Natural killer cell (primary cell): ENCODE measurements at regions not wholly inside any gene's neighbourhood (a gene's known extent, or its start where the extent isn't known, plus 50 kb on each side); places are given as distances from the start of the nearest gene placed in this dataset.

Source experiments
- ATAC-seq, 3 donors: fragments of 150-1000 bp in 2 of 3; fragments of 200-7000 bp in 1 of 3; cut with Tn5 transposase; 1 replicate in 1 of 3; 2 replicates in 2 of 3; pipeline ENCODE4 v1.10.0; 2021; ENCODE audit warnings: mild to moderate bottlenecking in 2 of 3, moderate library complexity in 2 of 3
- DNase-seq, 2 donors: peaks; one replicate each; pipeline versions ENCODE4 v3.0.0 to v3.0.0-alpha.2; 2013 to 2021; ENCODE audit warnings: mixed read lengths in 1 of 2
- H3K27ac ChIP-seq: one replicate; pipeline ENCODE4 v1.5.1; 2013; ENCODE audit warnings: mild to moderate bottlenecking, low read length
- H3K27me3 ChIP-seq: one replicate; pipeline ENCODE4 v1.6.1; 2013; ENCODE audit warnings: low read length; ENCODE audit not compliant: control insufficient read depth, insufficient read depth
- H3K36me3 ChIP-seq: one replicate; pipeline ENCODE4 v1.6.1; 2013; ENCODE audit warnings: low read length; ENCODE audit not compliant: control insufficient read depth, insufficient read depth
- H3K4me1 ChIP-seq: one replicate; pipeline ENCODE4 v1.6.1; 2013; ENCODE audit warnings: low read length; ENCODE audit not compliant: control insufficient read depth, insufficient read depth
- H3K4me3 ChIP-seq: one replicate; pipeline ENCODE4 v1.5.1; 2013; ENCODE audit warnings: low read length
- H3K9me3 ChIP-seq: one replicate; pipeline ENCODE4 v1.6.1; 2013; ENCODE audit warnings: low read length; ENCODE audit not compliant: control insufficient read depth, insufficient read depth
- H3K27ac Mint-ChIP-seq, 2 donors: one replicate each; pipeline ENCODE4 v1.8.0; 2022; ENCODE audit warnings: mild to moderate bottlenecking in 2 of 2, mixed read lengths in 2 of 2, moderate library complexity in 1 of 2
- H3K27me3 Mint-ChIP-seq, 2 donors: one replicate each; pipeline ENCODE4 v1.8.0; 2022; ENCODE audit warnings: low read depth in 2 of 2, mixed read lengths in 2 of 2
- H3K36me3 Mint-ChIP-seq: one replicate; pipeline ENCODE4 v1.8.0; 2022; ENCODE audit warnings: mixed read lengths
- H3K4me1 Mint-ChIP-seq, 2 donors: one replicate each; pipeline ENCODE4 v1.8.0; 2022; ENCODE audit warnings: mixed read lengths in 2 of 2
- H3K4me3 Mint-ChIP-seq: one replicate; pipeline ENCODE4 v1.8.0; 2022; ENCODE audit warnings: mild to moderate bottlenecking, moderate library complexity, mixed read lengths
- H3K9me3 Mint-ChIP-seq, 2 donors: one replicate each; pipeline ENCODE4 v1.8.0; 2022; ENCODE audit warnings: mixed read lengths in 2 of 2
- CTCF ChIP-seq: fragments of 200-600 bp; IDR thresholded peaks from one replicate; pipeline ENCODE4 v1.8.0; 2022; ENCODE audit warnings: antibody characterized with exemption
- WGBS: methylation state at CpG from one replicate; pipeline ENCODE4 v1.1.7; 2013; ENCODE audit warnings: missing lambda C conversion rate; ENCODE audit not compliant: insufficient coverage; 5-methylcytosine and 5-hydroxymethylcytosine counted together
- intact Hi-C: fragments of 100-400 bp; cut with micrococcal nuclease; formaldehyde crosslinking; loops from one replicate; pipeline ENCODE4 v1.14.2; 2022

GRCh38 chr1:168947041-168947440 lies 159.4 kb upstream of the ATP1B1 start:
- Mint-ChIP-seq H3K4me3 (no peak overlapping the region), H3K27ac (no peak overlapping the region), H3K27me3 (peaks cover 15 to 18% of the 10 kb centered on the region in 2 donors), H3K4me1 (no peaks in the 10 kb centered on the region), H3K9me3 (no peaks in the 10 kb centered on the region), H3K36me3 (no peaks in the 10 kb centered on the region)
- H3K4me1 ChIP-seq: no peaks in the 10 kb centered on the region
- ATAC-seq (no peak), DNase-seq (no peak)
- no peak overlapping the region for H3K27ac ChIP-seq
- H3K27me3 ChIP-seq: no peaks in the 10 kb centered on the region
- no peak for TF ChIP-seq CTCF
- H3K4me3 ChIP-seq: no peak overlapping the region
- intact Hi-C loops: no loop called here
- 89% methylated on average over 2 of the region's 2 CpGs for WGBS
- H3K36me3 ChIP-seq: no peaks in the 10 kb centered on the region
- H3K9me3 ChIP-seq: no peaks in the 10 kb centered on the region

- no peak for ATAC-seq
- Histone ChIP-seq H3K27ac (no peak overlapping the region), H3K9me3 (no peaks in the 10 kb centered on the region), H3K36me3 (no peaks in the 10 kb centered on the region), H3K4me3 (no peak overlapping the region), H3K27me3 (no peaks in the 10 kb centered on the region), H3K4me1 (no peaks in the 10 kb centered on the region)
- no peak overlapping the region for H3K27ac Mint-ChIP-seq
- H3K4me3 Mint-ChIP-seq: no peak overlapping the region
- no peaks in the 10 kb centered on the region for H3K9me3 Mint-ChIP-seq
- H3K36me3 Mint-ChIP-seq: no peaks in the 10 kb centered on the region
- intact Hi-C loops: no loop called here
- DNase-seq: no peak
- no peaks in the 10 kb centered on the region for H3K4me1 Mint-ChIP-seq
- no peak for TF ChIP-seq CTCF
- H3K27me3 Mint-ChIP-seq: peaks cover 5 to 6% of the 10 kb centered on the region in 2 donors
Observed at GRCh38 chr1:168949672-168950071, 156.8 kb upstream of the ATP1B1 start.

GRCh38 chr1:168957818-168958217 lies 148.7 kb upstream of the ATP1B1 start:
- no peak overlapping the region for H3K27ac Mint-ChIP-seq
- peaks cover 18 to 26% of the 10 kb centered on the region in 2 donors for H3K27me3 Mint-ChIP-seq
- H3K4me1 ChIP-seq: no peaks in the 10 kb centered on the region
- no peaks in the 10 kb centered on the region for H3K27me3 ChIP-seq
- H3K27ac ChIP-seq: no peak overlapping the region
- no peaks in the 10 kb centered on the region for H3K9me3 ChIP-seq
- intact Hi-C loops: no loop called here
- DNase-seq (no peak), ATAC-seq (no peak)
- no peaks in the 10 kb centered on the region for H3K4me1 Mint-ChIP-seq
- no peaks in the 10 kb centered on the region for H3K36me3 Mint-ChIP-seq
- H3K36me3 ChIP-seq: no peaks in the 10 kb centered on the region
- TF ChIP-seq CTCF: no peak
- no peak overlapping the region for H3K4me3 Mint-ChIP-seq
- no peaks in the 10 kb centered on the region for H3K9me3 Mint-ChIP-seq
- no peak overlapping the region for H3K4me3 ChIP-seq
- WGBS: 100% methylated on average over 2 of the region's 2 CpGs

GRCh38 chr1:168958562-168959289 lies 147.8 kb upstream of the ATP1B1 start:
- no peaks in the 10 kb centered on the region for H3K36me3 Mint-ChIP-seq
- H3K9me3 Mint-ChIP-seq: no peaks in the 10 kb centered on the region
- Histone ChIP-seq H3K36me3 (no peaks in the 10 kb centered on the region), H3K4me3 (no peak overlapping the region), H3K4me1 (no peaks in the 10 kb centered on the region), H3K27me3 (no peaks in the 10 kb centered on the region), H3K27ac (no peak overlapping the region), H3K9me3 (no peaks in the 10 kb centered on the region)
- no peaks in the 10 kb centered on the region for H3K4me1 Mint-ChIP-seq
- peaks cover 18 to 26% of the 10 kb centered on the region in 2 donors for H3K27me3 Mint-ChIP-seq
- TF ChIP-seq CTCF: no peak
- intact Hi-C loops: no loop called here
- H3K4me3 Mint-ChIP-seq: no peak overlapping the region
- WGBS: 85% methylated on average over 4 of the region's 5 CpGs
- no peak overlapping the region for H3K27ac Mint-ChIP-seq
- no peak for DNase-seq
- ATAC-seq: no peak
